BE2C (cell line): ENCODE measurements at regions not wholly inside any gene's neighbourhood (a gene's known extent, or its start where the extent isn't known, plus 50 kb on each side); places are given as distances from the start of the nearest gene placed in this dataset.

ENCODE experiments used
- DNase-seq: peaks from one replicate; pipeline ENCODE4 v3.0.0-alpha.2; 2020
- H3K27me3 ChIP-seq: fragments of 250-450 bp; sonication (Bioruptor Pico); 2 replicates; pipeline ENCODE4 v1.5.1; 2020; ENCODE audit warnings: mild to moderate bottlenecking
- H3K36me3 ChIP-seq: fragments of 250-450 bp; sonication (Bioruptor Pico); 2 replicates; pipeline ENCODE4 v1.5.1; 2020; ENCODE audit warnings: mild to moderate bottlenecking
- H3K4me1 ChIP-seq: fragments of 250-450 bp; sonication (Bioruptor Pico); 2 replicates; pipeline ENCODE4 v1.5.1; 2020
- H3K4me3 ChIP-seq: 2 replicates; pipeline ENCODE4 v1.5.1; 2011; ENCODE audit warnings: low read depth, low read length
- H3K9me3 ChIP-seq: fragments of 250-450 bp; sonication (Bioruptor Pico); 2 replicates; pipeline ENCODE4 v1.5.1; 2020
- TF ChIP-seq, protein P1 (sequence below): IDR thresholded peaks from 2 replicates; pipeline ENCODE4 v1.5.1; 2012; ENCODE audit warnings: mild to moderate bottlenecking, low read depth, low read length

DNA sequence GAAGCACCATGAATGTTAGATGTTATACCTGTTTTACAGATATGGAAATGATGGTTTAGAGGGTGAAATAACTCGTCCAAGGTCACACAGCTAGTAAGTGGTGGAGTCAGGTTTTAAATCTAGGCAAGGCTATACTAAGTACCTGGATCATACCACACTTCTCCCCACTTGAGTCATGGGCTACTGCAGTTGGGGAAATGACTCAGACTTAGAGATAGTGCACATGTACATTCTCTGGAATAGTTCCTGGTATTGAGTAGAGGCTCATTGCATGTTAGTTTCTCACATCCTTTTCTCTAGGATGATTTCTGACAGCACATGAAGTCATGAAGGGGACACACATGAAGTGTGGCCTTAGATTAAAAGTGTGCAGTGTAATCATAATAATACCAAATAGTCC is 76.2 kb upstream of the TNFSF11 start:
- no peak for DNase-seq

DNA sequence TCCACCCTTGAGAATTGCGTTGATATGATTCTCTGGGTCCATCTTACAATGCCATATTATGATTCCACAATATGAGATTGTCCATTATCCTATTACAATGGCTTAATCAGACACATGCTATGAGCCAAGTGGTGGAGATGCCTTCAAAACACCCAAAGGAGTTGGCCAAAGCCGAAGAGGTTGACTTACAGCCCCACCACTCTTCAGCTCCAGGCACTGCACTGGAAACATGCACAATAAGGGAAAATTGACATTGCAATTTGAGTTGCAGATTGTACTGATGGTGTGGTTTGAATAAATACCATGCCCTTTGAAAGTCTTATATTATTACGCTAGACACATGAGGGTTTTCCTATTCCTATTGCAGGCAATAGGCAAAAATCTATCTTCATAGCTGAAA is 75.4 kb upstream of the TNFSF11 start:
- no peak for DNase-seq
- Histone ChIP-seq H3K27me3 (no peaks in the 10 kb centered on the region), H3K36me3 (no peaks in the 10 kb centered on the region), H3K4me3 (no peak overlapping the region), H3K4me1 (no peaks in the 10 kb centered on the region), H3K9me3 (no peaks in the 10 kb centered on the region)
- TF ChIP-seq, protein P1, sequence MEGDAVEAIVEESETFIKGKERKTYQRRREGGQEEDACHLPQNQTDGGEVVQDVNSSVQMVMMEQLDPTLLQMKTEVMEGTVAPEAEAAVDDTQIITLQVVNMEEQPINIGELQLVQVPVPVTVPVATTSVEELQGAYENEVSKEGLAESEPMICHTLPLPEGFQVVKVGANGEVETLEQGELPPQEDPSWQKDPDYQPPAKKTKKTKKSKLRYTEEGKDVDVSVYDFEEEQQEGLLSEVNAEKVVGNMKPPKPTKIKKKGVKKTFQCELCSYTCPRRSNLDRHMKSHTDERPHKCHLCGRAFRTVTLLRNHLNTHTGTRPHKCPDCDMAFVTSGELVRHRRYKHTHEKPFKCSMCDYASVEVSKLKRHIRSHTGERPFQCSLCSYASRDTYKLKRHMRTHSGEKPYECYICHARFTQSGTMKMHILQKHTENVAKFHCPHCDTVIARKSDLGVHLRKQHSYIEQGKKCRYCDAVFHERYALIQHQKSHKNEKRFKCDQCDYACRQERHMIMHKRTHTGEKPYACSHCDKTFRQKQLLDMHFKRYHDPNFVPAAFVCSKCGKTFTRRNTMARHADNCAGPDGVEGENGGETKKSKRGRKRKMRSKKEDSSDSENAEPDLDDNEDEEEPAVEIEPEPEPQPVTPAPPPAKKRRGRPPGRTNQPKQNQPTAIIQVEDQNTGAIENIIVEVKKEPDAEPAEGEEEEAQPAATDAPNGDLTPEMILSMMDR = no peak

More for the DNA sequence above, 76.2 kb upstream of the TNFSF11 start:
- Histone ChIP-seq H3K9me3 (no peaks in the 10 kb centered on the region), H3K4me1 (no peaks in the 10 kb centered on the region), H3K4me3 (no peak overlapping the region), H3K27me3 (no peaks in the 10 kb centered on the region), H3K36me3 (no peaks in the 10 kb centered on the region)
- TF ChIP-seq, protein P1 = no peak
